ENCODE measurements at regions not wholly inside any gene's neighbourhood (a gene's known extent, or its start where the extent isn't known, plus 50 kb on each side); places are given as distances from the start of the nearest gene placed in this dataset.
"Not testable (repeated sequence)": the region's sequence is repeated elsewhere in the genome, so short reads cannot be mapped to it uniquely, and the experiment has no call there.

GRCh38 chr7:79952399-79952798 lies 182.2 kb upstream of the GNAI1 start:
- DNase-seq (ENCODE audit: low read depth) = no peak
- Histone ChIP-seq H3K9ac (ENCODE audit: low read length) (no peak overlapping the region), H3K27me3 (replicated peaks; ENCODE audit: control insufficient read depth, insufficient read depth, low read length) (no peaks in the 10 kb centered on the region), H3K4me1 (ENCODE audit: control insufficient read depth, insufficient read depth, low read length) (no peaks in the 10 kb centered on the region), H3K36me3 (ENCODE audit: control insufficient read depth, insufficient read depth, low read length, severe bottlenecking) (no peaks in the 10 kb centered on the region), H3K9me3 (ENCODE audit: control insufficient read depth, low read length) (no peaks in the 10 kb centered on the region), H3K4me3 (ENCODE audit: low read length) (no peak overlapping the region)

- no peaks in the 10 kb centered on the region for H3K36me3 ChIP-seq (ENCODE audit: control insufficient read depth, insufficient read depth, low read length, severe bottlenecking)
- DNase-seq (ENCODE audit: low read depth) = no peak
- H3K4me1 ChIP-seq (ENCODE audit: control insufficient read depth, insufficient read depth, low read length) = no peaks in the 10 kb centered on the region
- H3K27me3 ChIP-seq (replicated peaks; ENCODE audit: control insufficient read depth, insufficient read depth, low read length) = no peaks in the 10 kb centered on the region
- no peak overlapping the region for H3K4me3 ChIP-seq (ENCODE audit: low read length)
- no peak overlapping the region for H3K9ac ChIP-seq (ENCODE audit: low read length)
- H3K9me3 ChIP-seq (ENCODE audit: control insufficient read depth, low read length) = no peaks in the 10 kb centered on the region
Measured at GRCh38 chr7:79951415-79951814, 183.2 kb upstream of the GNAI1 start.

- H3K4me3 ChIP-seq (ENCODE audit: low read length) = no peak overlapping the region
- H3K4me1 ChIP-seq (ENCODE audit: control insufficient read depth, insufficient read depth, low read length) = no peaks in the 10 kb centered on the region
- no peaks in the 10 kb centered on the region for H3K9me3 ChIP-seq (ENCODE audit: control insufficient read depth, low read length)
- DNase-seq (ENCODE audit: low read depth) = no peak
- no peaks in the 10 kb centered on the region for H3K27me3 ChIP-seq (replicated peaks; ENCODE audit: control insufficient read depth, insufficient read depth, low read length)
- no peaks in the 10 kb centered on the region for H3K36me3 ChIP-seq (ENCODE audit: control insufficient read depth, insufficient read depth, low read length, severe bottlenecking)
- no peak overlapping the region for H3K9ac ChIP-seq (ENCODE audit: low read length)
Measured at GRCh38 chr7:79949778-79950177, 184.9 kb upstream of the GNAI1 start.

- H3K27me3 ChIP-seq (replicated peaks; ENCODE audit: control insufficient read depth, insufficient read depth, low read length) = no peaks in the 10 kb centered on the region
- DNase-seq (ENCODE audit: low read depth) = peak; percentile 27
- H3K9ac ChIP-seq (ENCODE audit: low read length) = no peak overlapping the region
Measured at GRCh38 chr7:79936281-79936983, 198.2 kb upstream of the GNAI1 start.

GRCh38 chr7:79934727-79935126 lies 199.9 kb upstream of the GNAI1 start:
- Histone ChIP-seq H3K9me3 (ENCODE audit: control insufficient read depth, low read length) (no peaks in the 10 kb centered on the region), H3K9ac (ENCODE audit: low read length) (no peak overlapping the region), H3K27me3 (replicated peaks; ENCODE audit: control insufficient read depth, insufficient read depth, low read length) (no peaks in the 10 kb centered on the region), H3K4me3 (ENCODE audit: low read length) (no peak overlapping the region), H3K4me1 (ENCODE audit: control insufficient read depth, insufficient read depth, low read length) (no peaks in the 10 kb centered on the region), H3K36me3 (ENCODE audit: control insufficient read depth, insufficient read depth, low read length, severe bottlenecking) (no peaks in the 10 kb centered on the region)
- no peak for DNase-seq (ENCODE audit: low read depth)

More at GRCh38 chr7:79936281-79936983, 198.2 kb upstream of the GNAI1 start:
- Histone ChIP-seq H3K9me3 (ENCODE audit: control insufficient read depth, low read length) (no peaks in the 10 kb centered on the region), H3K36me3 (ENCODE audit: control insufficient read depth, insufficient read depth, low read length, severe bottlenecking) (no peaks in the 10 kb centered on the region), H3K4me3 (ENCODE audit: low read length) (no peak overlapping the region), H3K4me1 (ENCODE audit: control insufficient read depth, insufficient read depth, low read length) (no peaks in the 10 kb centered on the region)

- DNase-seq (ENCODE audit: low read depth) = peak; percentile 92
- Histone ChIP-seq H3K4me3 (ENCODE audit: low read length) (no peak overlapping the region), H3K36me3 (ENCODE audit: control insufficient read depth, insufficient read depth, low read length, severe bottlenecking) (no peaks in the 10 kb centered on the region), H3K4me1 (ENCODE audit: control insufficient read depth, insufficient read depth, low read length) (no peaks in the 10 kb centered on the region), H3K9me3 (ENCODE audit: control insufficient read depth, low read length) (no peaks in the 10 kb centered on the region), H3K27me3 (replicated peaks; ENCODE audit: control insufficient read depth, insufficient read depth, low read length) (no peaks in the 10 kb centered on the region), H3K9ac (ENCODE audit: low read length) (no peak overlapping the region)
Measured at GRCh38 chr7:79933144-79933543, 201.5 kb upstream of the GNAI1 start.

- peak; percentile 1 for DNase-seq (ENCODE audit: low read depth)
- no peaks in the 10 kb centered on the region for H3K27me3 ChIP-seq (replicated peaks; ENCODE audit: control insufficient read depth, insufficient read depth, low read length)
- no peaks in the 10 kb centered on the region for H3K4me1 ChIP-seq (ENCODE audit: control insufficient read depth, insufficient read depth, low read length)
- no peaks in the 10 kb centered on the region for H3K9me3 ChIP-seq (ENCODE audit: control insufficient read depth, low read length)
- H3K4me3 ChIP-seq (ENCODE audit: low read length) = no peak overlapping the region
- no peak overlapping the region for H3K9ac ChIP-seq (ENCODE audit: low read length)
- no peaks in the 10 kb centered on the region for H3K36me3 ChIP-seq (ENCODE audit: control insufficient read depth, insufficient read depth, low read length, severe bottlenecking)
Measured at GRCh38 chr7:79930604-79931003, 204.0 kb upstream of the GNAI1 start.

GRCh38 chr7:79927116-79927515 lies 207.5 kb upstream of the GNAI1 start:
- no peaks in the 10 kb centered on the region for H3K27me3 ChIP-seq (replicated peaks; ENCODE audit: control insufficient read depth, insufficient read depth, low read length)
- H3K9me3 ChIP-seq (ENCODE audit: control insufficient read depth, low read length) = no peaks in the 10 kb centered on the region
- H3K4me3 ChIP-seq (ENCODE audit: low read length) = no peak overlapping the region
- no peak overlapping the region for H3K9ac ChIP-seq (ENCODE audit: low read length)
- no peak for DNase-seq (ENCODE audit: low read depth)
- peaks cover 29% of the 10 kb centered on the region for H3K4me1 ChIP-seq (ENCODE audit: control insufficient read depth, insufficient read depth, low read length)
- no peaks in the 10 kb centered on the region for H3K36me3 ChIP-seq (ENCODE audit: control insufficient read depth, insufficient read depth, low read length, severe bottlenecking)

GRCh38 chr7:79923953-79924352 lies 210.7 kb upstream of the GNAI1 start:
- no peaks in the 10 kb centered on the region for H3K27me3 ChIP-seq (replicated peaks; ENCODE audit: control insufficient read depth, insufficient read depth, low read length)
- no peaks in the 10 kb centered on the region for H3K9me3 ChIP-seq (ENCODE audit: control insufficient read depth, low read length)
- peaks cover 29% of the 10 kb centered on the region for H3K4me1 ChIP-seq (ENCODE audit: control insufficient read depth, insufficient read depth, low read length)
- peak; percentile 28 for DNase-seq (ENCODE audit: low read depth)
- no peaks in the 10 kb centered on the region for H3K36me3 ChIP-seq (ENCODE audit: control insufficient read depth, insufficient read depth, low read length, severe bottlenecking)
- H3K4me3 ChIP-seq (ENCODE audit: low read length) = no peak overlapping the region
- no peak overlapping the region for H3K9ac ChIP-seq (ENCODE audit: low read length)

- Histone ChIP-seq H3K36me3 (ENCODE audit: control insufficient read depth, insufficient read depth, low read length, severe bottlenecking) (no peaks in the 10 kb centered on the region), H3K9me3 (ENCODE audit: control insufficient read depth, low read length) (no peaks in the 10 kb centered on the region), H3K4me1 (ENCODE audit: control insufficient read depth, insufficient read depth, low read length) (peaks cover 29% of the 10 kb centered on the region), H3K9ac (ENCODE audit: low read length) (no peak overlapping the region), H3K27me3 (replicated peaks; ENCODE audit: control insufficient read depth, insufficient read depth, low read length) (no peaks in the 10 kb centered on the region), H3K4me3 (ENCODE audit: low read length) (no peak overlapping the region)
- DNase-seq (ENCODE audit: low read depth) = no peak
Measured at GRCh38 chr7:79922894-79923293, 211.7 kb upstream of the GNAI1 start.

- H3K4me1 ChIP-seq (ENCODE audit: control insufficient read depth, insufficient read depth, low read length) = peaks cover 29% of the 10 kb centered on the region
- no peaks in the 10 kb centered on the region for H3K36me3 ChIP-seq (ENCODE audit: control insufficient read depth, insufficient read depth, low read length, severe bottlenecking)
- no peak overlapping the region for H3K9ac ChIP-seq (ENCODE audit: low read length)
- no peak for DNase-seq (ENCODE audit: low read depth)
- H3K9me3 ChIP-seq (ENCODE audit: control insufficient read depth, low read length) = no peaks in the 10 kb centered on the region
- no peaks in the 10 kb centered on the region for H3K27me3 ChIP-seq (replicated peaks; ENCODE audit: control insufficient read depth, insufficient read depth, low read length)
- H3K4me3 ChIP-seq (ENCODE audit: low read length) = no peak overlapping the region
Measured at GRCh38 chr7:79921976-79922375, 212.7 kb upstream of the GNAI1 start.

- H3K27me3 ChIP-seq (replicated peaks; ENCODE audit: control insufficient read depth, insufficient read depth, low read length); H3K36me3 ChIP-seq (ENCODE audit: control insufficient read depth, insufficient read depth, low read length, severe bottlenecking); H3K9ac ChIP-seq (ENCODE audit: low read length); H3K4me3 ChIP-seq (ENCODE audit: low read length); H3K9me3 ChIP-seq (ENCODE audit: control insufficient read depth, low read length); DNase-seq (ENCODE audit: low read depth): not testable (repeated sequence)
- peaks cover 13% of the 10 kb centered on the region for H3K4me1 ChIP-seq (ENCODE audit: control insufficient read depth, insufficient read depth, low read length)
Measured at GRCh38 chr7:79918632-79919031, 216.0 kb upstream of the GNAI1 start.
